OCI-M2 (cell line): ENCODE measurements at regions not wholly inside any gene's neighbourhood (a gene's known extent, or its start where the extent isn't known, plus 50 kb on each side); places are given as distances from the start of the nearest gene placed in this dataset.

ENCODE experiments used
- DNase-seq: peaks from one replicate; lab custom pipeline; 2025; ENCODE audit not compliant: unreplicated experiment; lab: John Stamatoyannopoulos, UW

- no peak for DNase-seq
Measured at GRCh38 chr6:14792118-14792955, 453.5 kb upstream of the JARID2 start.

GRCh38 chr6:14795451-14795850 lies 450.4 kb upstream of the JARID2 start:
- no peak for DNase-seq

- no peak for DNase-seq
Measured at GRCh38 chr6:14796974-14797762, 448.7 kb upstream of the JARID2 start.

- no peak for DNase-seq
Measured at GRCh38 chr6:14797875-14798593, 447.8 kb upstream of the JARID2 start.

- DNase-seq: no peak
Measured at GRCh38 chr6:14798594-14798982, 447.3 kb upstream of the JARID2 start.

- no peak for DNase-seq
Measured at GRCh38 chr6:14798996-14799588, 446.8 kb upstream of the JARID2 start.

- no peak for DNase-seq
Measured at GRCh38 chr6:14799928-14800327, 445.9 kb upstream of the JARID2 start.

- DNase-seq: no peak
Measured at GRCh38 chr6:14802514-14803160, 443.2 kb upstream of the JARID2 start.

- no peak for DNase-seq
Measured at GRCh38 chr6:14804001-14804784, 441.7 kb upstream of the JARID2 start.

GRCh38 chr6:14804785-14805210 lies 441.1 kb upstream of the JARID2 start:
- DNase-seq: no peak

GRCh38 chr6:14806101-14806500 lies 439.8 kb upstream of the JARID2 start:
- no peak for DNase-seq

GRCh38 chr6:14807130-14807529 lies 438.7 kb upstream of the JARID2 start:
- no peak for DNase-seq

- DNase-seq: no peak
Measured at GRCh38 chr6:14807971-14808370, 437.9 kb upstream of the JARID2 start.

- DNase-seq: no peak
Measured at GRCh38 chr6:14810021-14810420, 435.8 kb upstream of the JARID2 start.

- DNase-seq: no peak
Measured at GRCh38 chr6:14811775-14812428, 434.0 kb upstream of the JARID2 start.

- no peak for DNase-seq
Measured at GRCh38 chr6:14814016-14814415, 431.9 kb upstream of the JARID2 start.

- DNase-seq: no peak
Measured at GRCh38 chr6:14816116-14816859, 429.6 kb upstream of the JARID2 start.

GRCh38 chr6:14817074-14817473 lies 428.8 kb upstream of the JARID2 start:
- DNase-seq: no peak

GRCh38 chr6:14818422-14818884 lies 427.4 kb upstream of the JARID2 start:
- no peak for DNase-seq
